Suppressor macrophage treated with lipopolysaccharide for 4 hours (primary cell): ENCODE measurements at regions not wholly inside any gene's neighbourhood (a gene's known extent, or its start where the extent isn't known, plus 50 kb on each side); places are given as distances from the start of the nearest gene placed in this dataset.

Experiments
- DNase-seq: peaks from one replicate; pipeline ENCODE4 v3.0.0-alpha.2; 2020

- DNase-seq = no peak
Measured at GRCh38 chr2:122595065-122595464, 839.6 kb downstream of the TSN start.

GRCh38 chr2:122596598-122596997 is 841.1 kb downstream of the TSN start:
- no peak for DNase-seq

GRCh38 chr2:122598784-122599183 is 843.3 kb downstream of the TSN start:
- DNase-seq = no peak

GRCh38 chr2:122610948-122611609 is 855.6 kb downstream of the TSN start:
- no peak for DNase-seq

- DNase-seq = no peak
Measured at GRCh38 chr2:122622934-122623333, 867.5 kb downstream of the TSN start.

GRCh38 chr2:122627388-122627787 is 871.9 kb downstream of the TSN start:
- no peak for DNase-seq

GRCh38 chr2:122634256-122634655 is 878.8 kb downstream of the TSN start:
- DNase-seq = no peak

GRCh38 chr2:122634920-122635319 is 879.5 kb downstream of the TSN start:
- no peak for DNase-seq

- no peak for DNase-seq
Measured at GRCh38 chr2:122635686-122636085, 880.2 kb downstream of the TSN start.

- DNase-seq = no peak
Measured at GRCh38 chr2:122636097-122636496, 880.6 kb downstream of the TSN start.

GRCh38 chr2:122639176-122639575 is 883.7 kb downstream of the TSN start:
- DNase-seq = no peak

- no peak for DNase-seq
Measured at GRCh38 chr2:122639711-122640110, 884.3 kb downstream of the TSN start.

- no peak for DNase-seq
Measured at GRCh38 chr2:122643725-122644329, 888.4 kb downstream of the TSN start.

GRCh38 chr2:122651236-122651635 is 895.8 kb downstream of the TSN start:
- DNase-seq = no peak

GRCh38 chr2:122651780-122652179 is 896.3 kb downstream of the TSN start:
- no peak for DNase-seq

GRCh38 chr2:122652670-122653069 is 897.2 kb downstream of the TSN start:
- no peak for DNase-seq

GRCh38 chr2:122656403-122656802 is 901.0 kb downstream of the TSN start:
- no peak for DNase-seq

GRCh38 chr2:122660786-122661634 is 905.6 kb downstream of the TSN start:
- no peak for DNase-seq

- DNase-seq = no peak
Measured at GRCh38 chr2:122663620-122664019, 908.2 kb downstream of the TSN start.

GRCh38 chr2:122669627-122670026 is 914.2 kb downstream of the TSN start:
- no peak for DNase-seq

- DNase-seq = no peak
Measured at GRCh38 chr2:122670897-122671296, 915.4 kb downstream of the TSN start.

GRCh38 chr2:122680662-122681061 is 925.2 kb downstream of the TSN start:
- no peak for DNase-seq

- DNase-seq = no peak
Measured at GRCh38 chr2:122681626-122682025, 926.2 kb downstream of the TSN start.

- DNase-seq = no peak
Measured at GRCh38 chr2:122682356-122682755, 926.9 kb downstream of the TSN start.
